ENCODE measurements at regions not wholly inside any gene's neighbourhood (a gene's known extent, or its start where the extent isn't known, plus 50 kb on each side); places are given as distances from the start of the nearest gene placed in this dataset.

DNA sequence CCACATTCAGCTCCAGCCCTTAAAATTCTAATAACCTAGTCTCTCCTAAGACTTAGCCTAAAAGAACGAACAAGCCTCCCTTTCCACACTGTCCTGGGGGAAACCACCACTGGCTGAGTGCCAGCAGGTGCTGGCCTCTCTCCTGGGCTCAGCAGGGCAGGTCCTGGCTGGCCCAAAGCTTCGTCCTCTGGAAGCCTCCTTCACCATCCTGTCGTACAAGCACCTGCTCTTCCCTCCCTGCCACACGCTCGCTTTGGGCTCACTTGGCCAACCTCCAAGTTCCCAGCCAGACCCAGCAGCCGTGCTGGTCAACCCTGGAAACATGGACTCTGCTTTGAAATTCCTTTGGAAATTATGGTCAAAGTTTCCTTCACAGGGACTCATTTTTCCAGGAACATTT lies 58.2 kb upstream of the SLC25A33 start:
- Histone ChIP-seq H3K79me2 (ENCODE audit: control insufficient read depth, insufficient read depth, low read length) (no peaks in the 10 kb centered on the region), H3K27me3 (replicated peaks in 1 of 2; ENCODE audit: control insufficient read depth in 2 of 2, insufficient read depth in 2 of 2, low read length in 1 of 2) (peaks cover 0 to 2% of the 10 kb centered on the region in 2 experiments; a peak in 1 of 4 replicates), H3K4me2 (ENCODE audit: control insufficient read depth, insufficient read depth) (no peak overlapping the region), H4K20me1 (ENCODE audit: control insufficient read depth, insufficient read depth) (no peaks in the 10 kb centered on the region), H3K9ac (ENCODE audit: control insufficient read depth, insufficient read depth, low read length) (no peak overlapping the region), H3K36me3 (ENCODE audit: control insufficient read depth in 2 of 2, insufficient read depth in 2 of 2, low read length in 1 of 2) (no peaks in the 10 kb centered on the region), H2AFZ (ENCODE audit: control insufficient read depth, low read depth, low read length) (no peak overlapping the region), H3K9me3 (replicated peaks; ENCODE audit: control insufficient read depth, insufficient read depth, low read length) (no peaks in the 10 kb centered on the region), H3K4me3 (no peak overlapping the region), H3K4me1 (ENCODE audit: control insufficient read depth, insufficient read depth, low read length) (no peaks in the 10 kb centered on the region; the same call in 1 of the 2 replicates), H3K27ac (ENCODE audit: control insufficient read depth, insufficient read depth) (no peak overlapping the region)
- BruUV-seq (replicated peaks): no TSS peak
- SMC1A ChIA-PET (ENCODE audit: uncharacterized antibody, unreplicated experiment): no interaction called here
- 49% methylated on average over 5 of the region's 6 CpGs for WGBS (ENCODE audit: insufficient coverage, insufficient replicate concordance, low lambda C conversion rate, missing lambda C conversion rate)
- in situ Hi-C loops (cut with MboI) (no loop called here), intact Hi-C loops (cut with micrococcal nuclease; ENCODE audit: unreplicated experiment) (no loop called here)
- no peak for TF ChIP-seq RCOR1 (conservative IDR thresholded peaks at IDR 0.05; ENCODE audit: low read depth, low read length)
- no peak for TF ChIP-seq NBN (IDR thresholded peaks at IDR 0.05)
- no peak for TF ChIP-seq RAD21 (IDR thresholded peaks at IDR 0.05; ENCODE audit: insufficient read depth, low read depth, low read length)
- TF ChIP-seq TCF3 (IDR thresholded peaks at IDR 0.05; ENCODE audit: borderline replicate concordance, insufficient read depth, low read depth, low read length): no peak
- no peak for TF ChIP-seq POLR2A (IDR thresholded peaks at IDR 0.05; ENCODE audit: low read depth, low read length)
- TF ChIP-seq NRF1 (conservative IDR thresholded peaks at IDR 0.05; ENCODE audit: low read depth, low read length): no peak
- no peak for TF ChIP-seq MEF2B (IDR thresholded peaks at IDR 0.05; ENCODE audit: partially characterized antibody, poor library complexity, severe bottlenecking)
- no peak for TF ChIP-seq IRF4 (IDR thresholded peaks at IDR 0.05; ENCODE audit: low read depth, low read length)
- no peak for TF ChIP-seq NR2C2 (IDR thresholded peaks at IDR 0.05; ENCODE audit: borderline replicate concordance, control insufficient read depth, insufficient read length, low read depth)
- no peak for TF ChIP-seq MXI1 (IDR thresholded peaks at IDR 0.05; ENCODE audit: low read depth, low read length)
- TF ChIP-seq ETV6 (conservative IDR thresholded peaks at IDR 0.05 in 1 of 2, IDR thresholded peaks at IDR 0.05 in 1 of 2; ENCODE audit: borderline replicate concordance in 1 of 2, low read depth in 1 of 2): no peak
- TF ChIP-seq, protein P1, sequence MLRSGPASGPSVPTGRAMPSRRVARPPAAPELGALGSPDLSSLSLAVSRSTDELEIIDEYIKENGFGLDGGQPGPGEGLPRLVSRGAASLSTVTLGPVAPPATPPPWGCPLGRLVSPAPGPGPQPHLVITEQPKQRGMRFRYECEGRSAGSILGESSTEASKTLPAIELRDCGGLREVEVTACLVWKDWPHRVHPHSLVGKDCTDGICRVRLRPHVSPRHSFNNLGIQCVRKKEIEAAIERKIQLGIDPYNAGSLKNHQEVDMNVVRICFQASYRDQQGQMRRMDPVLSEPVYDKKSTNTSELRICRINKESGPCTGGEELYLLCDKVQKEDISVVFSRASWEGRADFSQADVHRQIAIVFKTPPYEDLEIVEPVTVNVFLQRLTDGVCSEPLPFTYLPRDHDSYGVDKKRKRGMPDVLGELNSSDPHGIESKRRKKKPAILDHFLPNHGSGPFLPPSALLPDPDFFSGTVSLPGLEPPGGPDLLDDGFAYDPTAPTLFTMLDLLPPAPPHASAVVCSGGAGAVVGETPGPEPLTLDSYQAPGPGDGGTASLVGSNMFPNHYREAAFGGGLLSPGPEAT (IDR thresholded peaks at IDR 0.05; ENCODE audit: low read depth): no peak
- FAIRE-seq (no peak), DNase-seq (ENCODE audit: low read depth, low spot score) (no peak), ATAC-seq (no peak)
- POLR2A ChIA-PET: no interaction called here
- CTCF ChIA-PET: interaction anchor here (2.4 kb wide), 1 partner anchor 9 kb away, joined by 10 read pairs; no protein-coding TSS in a partner anchor
- RAD21 ChIA-PET (ENCODE audit: unreplicated experiment): no interaction called here
